ENCODE measurements at regions not wholly inside any gene's neighbourhood (a gene's known extent, or its start where the extent isn't known, plus 50 kb on each side); places are given as distances from the start of the nearest gene placed in this dataset.

DNA sequence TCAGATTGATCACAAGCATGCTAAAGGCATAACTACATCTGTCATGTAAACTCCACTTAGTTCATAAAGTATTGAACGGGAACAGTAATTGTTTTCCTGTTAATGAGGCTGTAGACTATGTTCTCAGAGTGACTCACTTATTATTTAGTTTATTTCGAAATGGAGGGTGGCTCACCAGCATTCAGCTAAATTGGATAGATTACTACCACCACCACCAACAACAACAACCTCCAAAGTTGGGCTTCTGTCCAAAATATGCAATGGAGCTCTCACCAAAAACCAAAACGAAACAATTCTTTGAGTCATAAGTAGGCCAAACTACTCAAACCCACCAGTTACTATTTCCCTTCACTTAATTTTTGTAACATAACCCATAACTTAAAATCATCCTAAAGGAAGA, 127.9 kb upstream of the NRBF2 start:
- peaks cover 9% of the 10 kb centered on the region for H3K27me3 Mint-ChIP-seq
- Histone ChIP-seq H3K79me2 (ENCODE audit: control insufficient read depth, insufficient read depth, low read length) (no peaks in the 10 kb centered on the region), H3K27me3 (replicated peaks in 1 of 4; ENCODE audit: control extremely low read depth in 1 of 4, control insufficient read depth in 3 of 4, insufficient read depth in 4 of 4, low read length in 3 of 4) (no peaks in the 10 kb centered on the region), H3K9me3 (ENCODE audit: control extremely low read depth in 1 of 3, control insufficient read depth in 2 of 3, insufficient read depth in 1 of 3, low read length in 2 of 3) (no peaks in the 10 kb centered on the region), H3K9ac (ENCODE audit: low read length) (no peak overlapping the region), H3K36me3 (replicated peaks in 1 of 2; ENCODE audit: control extremely low read depth in 1 of 2, control insufficient read depth in 1 of 2, extremely low read depth in 1 of 2, insufficient read depth in 2 of 2, low read length in 1 of 2) (no peaks in the 10 kb centered on the region), H3K4me1 (ENCODE audit: control insufficient read depth in 2 of 2, insufficient read depth in 2 of 2, low read length in 2 of 2) (no peaks in the 10 kb centered on the region), H2AFZ (ENCODE audit: insufficient read depth, low read depth, low read length, poor library complexity, severe bottlenecking) (no peak overlapping the region), H3K4me2 (replicated peaks; ENCODE audit: low read depth, low read length, poor library complexity, severe bottlenecking) (no peak overlapping the region), H3K27ac (ENCODE audit: low read length in 2 of 2) (no peak overlapping the region), H4K20me1 (ENCODE audit: control insufficient read depth, insufficient read depth, low read length, poor library complexity, severe bottlenecking) (no peaks in the 10 kb centered on the region), H3K4me3 (ENCODE audit: control extremely low read depth in 1 of 5, extremely low read depth in 1 of 5, insufficient read depth in 1 of 5, low read depth in 2 of 5, low read length in 4 of 5) (no peak overlapping the region)
- no peak for ATAC-seq (ENCODE audit: low read depth)
- H3K4me1 Mint-ChIP-seq = no peaks in the 10 kb centered on the region
- no peak overlapping the region for H3K27ac Mint-ChIP-seq
- no CpG with 5 or more reads among the region's 3 CpGs for WGBS (ENCODE audit: insufficient coverage)
- intact Hi-C loops (cut with micrococcal nuclease) = loop anchor here (10.0 kb wide), 1 partner anchor 570 kb away; no protein-coding TSS in a partner anchor
- CTCF ChIA-PET = interaction anchor here (0.8 to 1.5 kb wide), 5 partner anchors 12 to 714 kb away, joined by 3 to 4 read pairs (median 4); no protein-coding TSS in a partner anchor
- no peak overlapping the region for H3K4me3 Mint-ChIP-seq
- H3K9me3 Mint-ChIP-seq (ENCODE audit: insufficient read depth) = no peaks in the 10 kb centered on the region
- DNase-seq = no peak
- POLR2A ChIA-PET = no interaction called here
- TF ChIP-seq, protein P1, sequence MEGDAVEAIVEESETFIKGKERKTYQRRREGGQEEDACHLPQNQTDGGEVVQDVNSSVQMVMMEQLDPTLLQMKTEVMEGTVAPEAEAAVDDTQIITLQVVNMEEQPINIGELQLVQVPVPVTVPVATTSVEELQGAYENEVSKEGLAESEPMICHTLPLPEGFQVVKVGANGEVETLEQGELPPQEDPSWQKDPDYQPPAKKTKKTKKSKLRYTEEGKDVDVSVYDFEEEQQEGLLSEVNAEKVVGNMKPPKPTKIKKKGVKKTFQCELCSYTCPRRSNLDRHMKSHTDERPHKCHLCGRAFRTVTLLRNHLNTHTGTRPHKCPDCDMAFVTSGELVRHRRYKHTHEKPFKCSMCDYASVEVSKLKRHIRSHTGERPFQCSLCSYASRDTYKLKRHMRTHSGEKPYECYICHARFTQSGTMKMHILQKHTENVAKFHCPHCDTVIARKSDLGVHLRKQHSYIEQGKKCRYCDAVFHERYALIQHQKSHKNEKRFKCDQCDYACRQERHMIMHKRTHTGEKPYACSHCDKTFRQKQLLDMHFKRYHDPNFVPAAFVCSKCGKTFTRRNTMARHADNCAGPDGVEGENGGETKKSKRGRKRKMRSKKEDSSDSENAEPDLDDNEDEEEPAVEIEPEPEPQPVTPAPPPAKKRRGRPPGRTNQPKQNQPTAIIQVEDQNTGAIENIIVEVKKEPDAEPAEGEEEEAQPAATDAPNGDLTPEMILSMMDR (IDR thresholded peaks at IDR 0.05) = no peak
- TF ChIP-seq EZH2 (IDR thresholded peaks at IDR 0.05; ENCODE audit: borderline replicate concordance, insufficient read depth, low read depth, low read length, poor library complexity, severe bottlenecking) = no peak

DNA sequence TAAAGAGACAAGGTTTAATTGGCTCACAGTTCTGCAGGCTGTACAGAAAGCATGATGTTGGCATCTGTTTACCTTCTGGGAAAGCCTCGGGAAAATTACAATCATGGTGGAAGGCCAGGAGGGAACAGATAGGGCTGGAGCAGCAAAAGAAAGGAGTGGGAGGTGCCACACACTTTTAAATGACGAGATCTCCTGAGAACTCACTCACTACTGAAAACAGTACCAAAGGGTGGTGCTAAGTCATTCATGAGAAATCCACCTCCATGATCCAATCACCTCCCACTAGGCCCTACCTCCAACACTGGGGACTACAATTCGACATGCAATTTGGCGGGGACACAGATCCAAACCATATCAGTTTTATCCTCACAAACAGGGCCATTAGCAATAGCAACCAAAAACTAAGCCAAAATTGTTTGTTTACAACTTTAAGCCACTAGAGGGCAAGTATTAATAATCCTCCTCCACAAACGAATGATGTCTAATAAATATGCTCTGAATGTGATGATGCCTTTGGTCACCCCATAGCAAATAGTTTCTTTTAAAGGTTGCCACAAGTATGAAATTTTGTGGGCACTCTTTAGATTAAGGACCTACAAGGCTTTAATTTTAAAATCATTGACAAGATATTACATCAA, 129.2 kb upstream of the NRBF2 start:
- Mint-ChIP-seq H3K9me3 (ENCODE audit: insufficient read depth) (no peaks in the 10 kb centered on the region), H3K4me1 (no peaks in the 10 kb centered on the region), H3K27me3 (peaks cover 9% of the 10 kb centered on the region), H3K27ac (no peak overlapping the region), H3K4me3 (no peak overlapping the region)
- Histone ChIP-seq H3K27ac (ENCODE audit: low read length in 2 of 2) (no peak overlapping the region), H3K36me3 (replicated peaks in 1 of 2; ENCODE audit: control extremely low read depth in 1 of 2, control insufficient read depth in 1 of 2, extremely low read depth in 1 of 2, insufficient read depth in 2 of 2, low read length in 1 of 2) (no peaks in the 10 kb centered on the region), H2AFZ (ENCODE audit: insufficient read depth, low read depth, low read length, poor library complexity, severe bottlenecking) (no peak overlapping the region), H3K4me2 (replicated peaks; ENCODE audit: low read depth, low read length, poor library complexity, severe bottlenecking) (no peak overlapping the region), H3K9me3 (ENCODE audit: control extremely low read depth in 1 of 3, control insufficient read depth in 2 of 3, insufficient read depth in 1 of 3, low read length in 2 of 3) (no peaks in the 10 kb centered on the region), H3K27me3 (replicated peaks in 1 of 4; ENCODE audit: control extremely low read depth in 1 of 4, control insufficient read depth in 3 of 4, insufficient read depth in 4 of 4, low read length in 3 of 4) (no peaks in the 10 kb centered on the region), H3K4me3 (ENCODE audit: control extremely low read depth in 1 of 5, extremely low read depth in 1 of 5, insufficient read depth in 1 of 5, low read depth in 2 of 5, low read length in 4 of 5) (no peak overlapping the region), H4K20me1 (ENCODE audit: control insufficient read depth, insufficient read depth, low read length, poor library complexity, severe bottlenecking) (no peaks in the 10 kb centered on the region), H3K79me2 (ENCODE audit: control insufficient read depth, insufficient read depth, low read length) (no peaks in the 10 kb centered on the region), H3K9ac (ENCODE audit: low read length) (no peak overlapping the region), H3K4me1 (ENCODE audit: control insufficient read depth in 2 of 2, insufficient read depth in 2 of 2, low read length in 2 of 2) (no peaks in the 10 kb centered on the region)
- ATAC-seq (ENCODE audit: low read depth) (no peak), DNase-seq (peak; percentile 14)
- intact Hi-C loops (cut with micrococcal nuclease) = loop anchor here (1.0 to 10.0 kb wide), 3 partner anchors 154 to 569 kb away; no protein-coding TSS in a partner anchor
- TF ChIP-seq, protein P1 (IDR thresholded peaks at IDR 0.05) = peak; percentile 60
- TF ChIP-seq EZH2 (IDR thresholded peaks at IDR 0.05; ENCODE audit: borderline replicate concordance, insufficient read depth, low read depth, low read length, poor library complexity, severe bottlenecking) = no peak
- CTCF ChIA-PET = interaction anchor here (0.7 to 1.5 kb wide), 2 partner anchors 95 to 154 kb away, joined by 3 to 4 read pairs; no protein-coding TSS in a partner anchor
- POLR2A ChIA-PET = interaction anchor here (0.7 kb wide), 1 partner anchor 188 kb away, joined by 4 read pairs; no protein-coding TSS in a partner anchor
- WGBS (ENCODE audit: insufficient coverage) = 71% methylated on average over 3 of the region's 5 CpGs

Data from B cell (primary cell).